ENCODE measurements at regions not wholly inside any gene's neighbourhood (a gene's known extent, or its start where the extent isn't known, plus 50 kb on each side); places are given as distances from the start of the nearest gene placed in this dataset.

GRCh38 chr19:31894451-31894850, 451.0 kb upstream of the ZNF507 start:
- Histone ChIP-seq H2AFZ (no peak overlapping the region), H3K79me2 (no peaks in the 10 kb centered on the region), H3K27me3 (no peaks in the 10 kb centered on the region), H4K20me1 (ENCODE audit: insufficient read depth, poor library complexity, severe bottlenecking) (no peaks in the 10 kb centered on the region), H3K9me3 (ENCODE audit: low read depth) (no peaks in the 10 kb centered on the region), H3K4me1 (ENCODE audit: insufficient read depth) (no peaks in the 10 kb centered on the region), H3K36me3 (replicated peaks; ENCODE audit: insufficient read depth, low read depth) (no peaks in the 10 kb centered on the region), H3K4me3 (no peak overlapping the region), H3K4me2 (no peak overlapping the region), H3K9me2 (replicated peaks; ENCODE audit: insufficient read depth) (no peaks in the 10 kb centered on the region), H3K27ac (no peak overlapping the region)
- TF ChIP-seq CTCF (IDR thresholded peaks at IDR 0.05; ENCODE audit: poor library complexity) (no peak), EZH2phosphoT487 (IDR thresholded peaks at IDR 0.05; ENCODE audit: low read depth, severe bottlenecking, unreplicated experiment) (no peak), EZH2 (IDR thresholded peaks at IDR 0.05; ENCODE audit: borderline replicate concordance) (no peak)
- WGBS (ENCODE audit: low lambda C conversion rate, missing lambda C conversion rate): 87% methylated on average over 1 of the region's 1 CpG
- no peak for DNase-seq (ENCODE audit: low spot score)

- no peak overlapping the region for H3K4me2 ChIP-seq
- no peaks in the 10 kb centered on the region for H3K79me2 ChIP-seq
- no peaks in the 10 kb centered on the region for H3K9me3 ChIP-seq (ENCODE audit: low read depth)
- no peak for DNase-seq (ENCODE audit: low spot score)
- no peaks in the 10 kb centered on the region for H3K36me3 ChIP-seq (replicated peaks; ENCODE audit: insufficient read depth, low read depth)
- H2AFZ ChIP-seq: no peak overlapping the region
- WGBS (ENCODE audit: low lambda C conversion rate, missing lambda C conversion rate): 95% methylated on average over 3 of the region's 3 CpGs
- TF ChIP-seq EZH2phosphoT487 (IDR thresholded peaks at IDR 0.05; ENCODE audit: low read depth, severe bottlenecking, unreplicated experiment): no peak
- TF ChIP-seq CTCF (IDR thresholded peaks at IDR 0.05; ENCODE audit: poor library complexity): no peak
- TF ChIP-seq EZH2 (IDR thresholded peaks at IDR 0.05; ENCODE audit: borderline replicate concordance): no peak
- H3K4me3 ChIP-seq: no peak overlapping the region
- H3K27ac ChIP-seq: no peak overlapping the region
- no peaks in the 10 kb centered on the region for H4K20me1 ChIP-seq (ENCODE audit: insufficient read depth, poor library complexity, severe bottlenecking)
- H3K27me3 ChIP-seq: no peaks in the 10 kb centered on the region
- H3K9me2 ChIP-seq (replicated peaks; ENCODE audit: insufficient read depth): no peaks in the 10 kb centered on the region
- H3K4me1 ChIP-seq (ENCODE audit: insufficient read depth): no peaks in the 10 kb centered on the region
Measured at GRCh38 chr19:31897292-31897691, 448.1 kb upstream of the ZNF507 start.

GRCh38 chr19:31900991-31901390, 444.4 kb upstream of the ZNF507 start:
- TF ChIP-seq CTCF (IDR thresholded peaks at IDR 0.05; ENCODE audit: poor library complexity) (no peak), EZH2 (IDR thresholded peaks at IDR 0.05; ENCODE audit: borderline replicate concordance) (no peak), EZH2phosphoT487 (IDR thresholded peaks at IDR 0.05; ENCODE audit: low read depth, severe bottlenecking, unreplicated experiment) (no peak)
- no peaks in the 10 kb centered on the region for H3K79me2 ChIP-seq
- no peaks in the 10 kb centered on the region for H3K9me2 ChIP-seq (replicated peaks; ENCODE audit: insufficient read depth)
- no peaks in the 10 kb centered on the region for H4K20me1 ChIP-seq (ENCODE audit: insufficient read depth, poor library complexity, severe bottlenecking)
- H2AFZ ChIP-seq: no peak overlapping the region
- no peak overlapping the region for H3K27ac ChIP-seq
- no peak overlapping the region for H3K4me2 ChIP-seq
- H3K9me3 ChIP-seq (ENCODE audit: low read depth): no peaks in the 10 kb centered on the region
- H3K36me3 ChIP-seq (replicated peaks; ENCODE audit: insufficient read depth, low read depth): no peaks in the 10 kb centered on the region
- DNase-seq (ENCODE audit: low spot score): no peak
- 83% methylated on average over 2 of the region's 2 CpGs for WGBS (ENCODE audit: low lambda C conversion rate, missing lambda C conversion rate)
- no peaks in the 10 kb centered on the region for H3K4me1 ChIP-seq (ENCODE audit: insufficient read depth)
- H3K4me3 ChIP-seq: no peak overlapping the region
- no peaks in the 10 kb centered on the region for H3K27me3 ChIP-seq

GRCh38 chr19:31902821-31903220, 442.6 kb upstream of the ZNF507 start:
- no peaks in the 10 kb centered on the region for H3K9me2 ChIP-seq (replicated peaks; ENCODE audit: insufficient read depth)
- H2AFZ ChIP-seq: no peak overlapping the region
- no peak overlapping the region for H3K4me2 ChIP-seq
- H3K27me3 ChIP-seq: no peaks in the 10 kb centered on the region
- no peaks in the 10 kb centered on the region for H3K36me3 ChIP-seq (replicated peaks; ENCODE audit: insufficient read depth, low read depth)
- H3K4me3 ChIP-seq: no peak overlapping the region
- no peaks in the 10 kb centered on the region for H3K4me1 ChIP-seq (ENCODE audit: insufficient read depth)
- H3K9me3 ChIP-seq (ENCODE audit: low read depth): no peaks in the 10 kb centered on the region
- 100% methylated on average over 1 of the region's 1 CpG for WGBS (ENCODE audit: low lambda C conversion rate, missing lambda C conversion rate)
- no peak for DNase-seq (ENCODE audit: low spot score)
- no peaks in the 10 kb centered on the region for H3K79me2 ChIP-seq
- no peak for TF ChIP-seq EZH2phosphoT487 (IDR thresholded peaks at IDR 0.05; ENCODE audit: low read depth, severe bottlenecking, unreplicated experiment)
- no peak for TF ChIP-seq EZH2 (IDR thresholded peaks at IDR 0.05; ENCODE audit: borderline replicate concordance)
- no peak for TF ChIP-seq CTCF (IDR thresholded peaks at IDR 0.05; ENCODE audit: poor library complexity)
- no peaks in the 10 kb centered on the region for H4K20me1 ChIP-seq (ENCODE audit: insufficient read depth, poor library complexity, severe bottlenecking)
- no peak overlapping the region for H3K27ac ChIP-seq
